ENCODE measurements at regions not wholly inside any gene's neighbourhood (a gene's known extent, or its start where the extent isn't known, plus 50 kb on each side); places are given as distances from the start of the nearest gene placed in this dataset.

- FAIRE-seq (no peak), ATAC-seq (no peak), DNase-seq (ENCODE audit: low spot score) (no peak)
- ChIA-PET POLR2A (no interaction called here), CTCF (ENCODE audit: low intra/inter-chr PET ratio, low total read pairs) (no interaction called here)
- no peak overlapping the region for H3K9ac ChIP-seq (ENCODE audit: insufficient read depth, low read depth, low read length)
- no peaks in the 10 kb centered on the region for H3K79me2 ChIP-seq (ENCODE audit: insufficient read depth, low read length)
- no peak for TF ChIP-seq ZNF17 (CRISPR knock-in tag; IDR thresholded peaks at IDR 0.05)
- TF ChIP-seq GABPA (IDR thresholded peaks at IDR 0.05; ENCODE audit: low read depth, low read length), result no peak
- no peak for TF ChIP-seq GABPA (CRISPR knock-in tag; IDR thresholded peaks at IDR 0.05; ENCODE audit: low read depth)
- TF ChIP-seq ZNF674 (CRISPR knock-in tag; IDR thresholded peaks at IDR 0.05; ENCODE audit: low read depth), result no peak
- no peak for TF ChIP-seq ZNF337 (CRISPR knock-in tag; IDR thresholded peaks at IDR 0.05; ENCODE audit: borderline replicate concordance, low read depth)
- TF ChIP-seq CEBPG (CRISPR knock-in tag; IDR thresholded peaks at IDR 0.05), result no peak
- no peak for TF ChIP-seq ZSCAN22 (CRISPR knock-in tag; IDR thresholded peaks at IDR 0.05)
- TF ChIP-seq ZC3H13 (CRISPR knock-in tag; IDR thresholded peaks at IDR 0.05), result no peak
- no peak for TF ChIP-seq KDM5A (IDR thresholded peaks at IDR 0.05; ENCODE audit: borderline replicate concordance, low read length)
- no peak for TF ChIP-seq GLI4 (CRISPR knock-in tag; IDR thresholded peaks at IDR 0.05; ENCODE audit: borderline replicate concordance)
- no peak for TF ChIP-seq DZIP1 (CRISPR knock-in tag; IDR thresholded peaks at IDR 0.05)
- TF ChIP-seq FOXC1 (CRISPR knock-in tag; IDR thresholded peaks at IDR 0.05; ENCODE audit: borderline replicate concordance), result no peak
- TF ChIP-seq HOXA3 (CRISPR knock-in tag; IDR thresholded peaks at IDR 0.05), result no peak
- no peak for TF ChIP-seq NRL (CRISPR knock-in tag; IDR thresholded peaks at IDR 0.05; ENCODE audit: borderline replicate concordance)
- TF ChIP-seq MIXL1 (CRISPR knock-in tag; IDR thresholded peaks at IDR 0.05), result no peak
- no peak overlapping the region for H3K4me2 ChIP-seq (ENCODE audit: low read depth, low read length)
- no peak overlapping the region for H3K4me3 ChIP-seq (replicated peaks in 1 of 3; ENCODE audit: insufficient read depth in 1 of 3, low read depth in 2 of 3, low read length in 3 of 3)
- no peak overlapping the region for H2AFZ ChIP-seq (ENCODE audit: low read length)
- H3K27me3 ChIP-seq (ENCODE audit: control insufficient read depth in 1 of 2, insufficient read depth in 2 of 2, low read length in 2 of 2), result no peaks in the 10 kb centered on the region
- H3K36me3 ChIP-seq (replicated peaks in 1 of 2; ENCODE audit: control insufficient read depth in 1 of 2, insufficient read depth in 2 of 2, low read length in 2 of 2), result no peaks in the 10 kb centered on the region; a peak in 1 of 5 replicates
- no peaks in the 10 kb centered on the region for H3K4me1 ChIP-seq (ENCODE audit: insufficient read depth, low read length)
- no peaks in the 10 kb centered on the region for H4K20me1 ChIP-seq (ENCODE audit: insufficient read depth, low read length)
- H3K27ac ChIP-seq (ENCODE audit: extremely low read length, insufficient read depth, low read length), result no peak overlapping the region
- no TSS peak for BruUV-seq (replicated peaks)
- intact Hi-C loops (cut with micrococcal nuclease; ENCODE audit: unreplicated experiment) (no loop called here), in situ Hi-C loops (cut with HindIII; ENCODE audit: extremely low pct_ligation_motif_present, low pct_unique_long_range_greater_than_20kb) (no loop called here)
- no peaks in the 10 kb centered on the region for H3K9me3 ChIP-seq (ENCODE audit: low read length)
These were observed 177.9 kb downstream of the PAX3 start for GRCh38 chr2:222120933-222121332.

Data from HepG2 (cell line).